HG02610 (cell line): ENCODE measurements at regions not wholly inside any gene's neighbourhood (a gene's known extent, or its start where the extent isn't known, plus 50 kb on each side); places are given as distances from the start of the nearest gene placed in this dataset.
A peak's percentile ranks its signal among the peaks of the same experiment; 100 is the strongest.
"Not testable (repeated sequence)": the region's sequence is repeated elsewhere in the genome, so short reads cannot be mapped to it uniquely, and the experiment has no call there.

Experiments
- ATAC-seq: cut with Tn5 transposase; IDR thresholded peaks from one replicate; pipeline ENCODE4 v1.9.1; 2021; ENCODE audit warnings: mild to moderate bottlenecking, moderate library complexity; ENCODE audit not compliant: unreplicated experiment

DNA sequence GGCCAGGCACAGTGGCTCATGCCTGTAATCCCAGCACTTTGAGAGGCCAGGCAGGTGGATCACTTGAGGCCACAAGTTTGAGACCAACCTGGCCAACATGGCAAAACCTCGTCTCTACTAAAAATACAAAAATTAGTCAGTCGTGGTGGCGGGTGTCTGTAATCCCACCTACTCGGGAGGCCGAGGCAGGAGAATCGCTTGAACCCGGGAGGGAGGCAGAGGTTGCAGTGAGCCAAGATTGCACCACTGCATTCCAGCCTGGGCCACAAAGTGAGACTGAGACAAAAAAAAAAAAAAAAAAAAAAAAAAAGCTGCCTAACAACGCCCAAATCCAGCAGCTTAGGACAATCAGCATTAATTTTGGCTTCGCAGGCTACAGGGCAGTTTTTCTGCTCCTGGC is 167.1 kb downstream of the GOSR1 start:
- ATAC-seq = not testable (repeated sequence)

DNA sequence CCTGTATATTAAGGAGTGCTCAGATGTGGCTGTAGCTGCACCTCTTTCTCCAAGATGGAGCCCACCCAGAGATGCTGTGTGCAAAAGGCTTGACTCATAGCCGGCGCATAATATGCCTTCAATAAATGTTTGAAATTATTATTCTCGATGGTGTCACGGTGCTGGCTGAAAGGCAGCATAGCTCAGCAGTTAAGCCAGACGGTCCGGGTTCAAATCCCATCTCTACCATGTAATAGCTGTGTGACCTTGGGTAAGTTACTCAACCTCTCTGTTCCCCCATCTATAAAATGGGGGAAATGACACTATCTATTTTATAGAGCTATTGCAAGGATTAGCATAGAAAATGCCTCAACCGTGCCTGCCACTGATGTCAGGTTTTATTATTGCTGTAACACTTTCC is 164.2 kb downstream of the GOSR1 start:
- ATAC-seq = not testable (repeated sequence)

DNA sequence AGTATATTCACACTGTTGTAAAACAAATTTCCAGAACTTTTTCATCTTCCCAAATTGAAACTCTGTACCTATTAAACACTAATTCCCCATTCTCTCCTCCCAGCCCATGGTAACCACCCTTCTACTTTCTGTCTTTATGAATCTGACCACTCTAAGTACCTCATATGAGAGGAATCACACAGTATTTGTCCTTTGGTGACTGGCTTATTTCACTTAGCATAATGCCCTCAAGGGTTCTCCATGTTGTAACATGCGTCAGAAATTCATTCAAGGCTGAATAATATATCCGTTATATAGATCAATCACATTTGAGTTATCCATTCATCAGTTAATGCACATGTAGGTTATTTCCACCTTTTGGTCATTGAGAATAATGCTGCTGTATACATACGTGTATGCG is 162.2 kb downstream of the GOSR1 start:
- ATAC-seq = not testable (repeated sequence)

DNA sequence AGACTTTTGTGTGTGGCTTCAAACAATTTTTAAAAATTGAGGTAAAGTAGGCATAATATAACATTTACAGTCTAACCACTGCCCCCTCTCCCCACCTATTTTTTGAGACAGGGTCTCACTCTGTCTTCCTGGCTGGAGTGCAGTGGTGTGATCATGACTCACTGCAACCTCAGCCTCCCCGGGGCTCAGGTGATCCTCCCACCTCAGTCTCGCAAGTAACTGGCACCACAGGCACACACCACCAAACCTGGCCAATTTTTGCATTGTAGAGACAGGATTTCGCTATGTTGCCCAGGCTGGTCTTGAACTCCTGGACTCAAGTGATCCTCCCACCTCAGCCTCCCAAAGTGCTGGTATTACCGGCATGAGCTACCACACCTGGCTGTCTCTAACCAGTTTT is 161.8 kb downstream of the GOSR1 start:
- ATAC-seq = not testable (repeated sequence)

DNA sequence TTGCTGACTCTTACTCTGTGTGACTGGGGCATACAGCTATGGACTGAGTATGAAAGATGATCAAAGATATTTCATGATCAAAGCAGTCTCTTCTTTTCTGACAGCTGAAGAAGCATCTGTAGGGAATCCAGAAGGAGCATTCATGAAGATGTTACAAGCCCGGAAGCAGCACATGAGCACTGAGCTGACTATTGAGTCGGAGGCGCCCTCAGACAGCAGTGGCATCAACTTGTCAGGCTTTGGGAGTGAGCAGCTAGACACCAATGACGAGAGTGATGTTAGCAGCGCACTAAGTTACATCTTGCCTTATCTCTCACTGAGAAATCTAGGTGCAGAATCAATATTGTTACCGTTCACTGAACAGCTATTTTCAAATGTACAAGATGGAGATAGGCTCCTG is 154.4 kb downstream of the GOSR1 start:
- not testable (repeated sequence) for ATAC-seq

DNA sequence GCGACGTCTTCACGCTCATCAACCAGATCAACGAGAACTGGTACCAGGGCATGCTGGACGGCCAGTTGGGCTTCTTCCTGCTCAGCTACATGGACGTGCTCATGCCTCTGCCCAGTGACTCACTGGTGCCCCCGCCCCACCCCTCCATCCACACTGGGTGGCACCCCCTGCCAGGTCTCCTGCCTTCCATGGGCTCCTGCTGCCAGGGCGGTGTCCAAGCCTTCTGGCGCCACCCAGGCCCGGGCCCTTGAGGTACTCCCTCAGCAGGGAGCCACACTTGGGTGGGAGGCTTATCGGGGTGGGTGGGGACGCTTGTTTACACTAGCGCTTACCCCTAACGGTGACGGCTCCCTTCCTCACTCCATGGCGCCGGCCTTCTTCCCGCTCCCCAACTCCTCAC is 148.2 kb downstream of the GOSR1 start:
- not testable (repeated sequence) for ATAC-seq

DNA sequence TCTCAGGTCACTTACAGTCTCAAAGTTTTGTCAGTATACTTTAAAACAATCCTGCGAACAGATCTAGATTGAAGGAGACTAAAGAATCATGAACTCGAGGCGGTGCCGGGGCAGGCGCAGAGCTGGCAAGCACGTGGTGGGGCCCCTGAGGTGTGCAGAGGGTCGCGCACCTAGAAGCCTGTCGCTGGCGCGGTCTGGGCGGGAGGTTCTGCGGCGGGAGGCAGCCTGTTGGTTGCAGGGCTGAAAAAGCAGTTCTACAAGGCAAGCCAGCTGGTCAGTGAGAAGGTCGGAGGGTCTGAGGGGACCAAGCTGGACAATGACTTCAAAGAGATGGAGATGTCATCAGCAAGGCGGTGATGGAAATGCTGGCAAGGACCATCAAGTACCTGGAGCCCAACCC is 147.0 kb downstream of the GOSR1 start:
- not testable (repeated sequence) for ATAC-seq

DNA sequence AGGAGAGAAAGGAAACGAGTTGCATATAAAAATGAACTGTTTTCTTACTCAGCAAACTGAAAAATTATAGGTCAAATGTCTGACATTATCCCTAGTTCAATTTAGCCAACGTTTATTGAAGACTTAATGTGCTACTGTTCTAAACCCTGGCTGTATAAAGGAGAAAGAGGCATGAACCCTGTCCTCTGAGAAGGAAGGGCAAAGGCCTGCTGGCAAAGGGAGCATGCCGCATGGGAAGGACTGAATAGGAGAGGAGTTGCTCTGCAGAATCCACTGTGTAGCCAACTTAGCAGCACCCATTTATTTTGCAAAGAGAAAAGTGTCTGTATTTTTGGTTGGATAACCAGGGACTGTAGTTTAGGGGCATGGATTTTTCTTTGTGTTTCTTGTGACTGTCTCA is 132.5 kb downstream of the GOSR1 start:
- not testable (repeated sequence) for ATAC-seq

DNA sequence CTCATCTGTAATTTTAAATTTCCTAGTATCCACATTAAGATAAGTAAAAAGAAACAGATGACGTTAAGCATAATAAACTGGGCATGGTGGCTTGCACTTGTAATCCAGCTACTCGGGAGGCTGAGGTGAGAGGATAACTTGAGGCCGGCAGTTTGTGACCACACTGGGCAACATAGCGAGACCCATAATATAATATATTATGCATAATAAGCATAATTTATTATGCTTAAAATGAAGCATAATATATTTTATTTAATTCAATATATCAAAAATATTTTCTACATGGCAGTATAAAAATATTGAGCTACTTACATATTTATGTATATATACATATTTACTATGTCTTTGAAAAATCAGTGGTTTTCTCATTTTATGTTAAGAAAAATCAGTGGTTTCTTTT is 128.3 kb downstream of the GOSR1 start:
- no peak for ATAC-seq

DNA sequence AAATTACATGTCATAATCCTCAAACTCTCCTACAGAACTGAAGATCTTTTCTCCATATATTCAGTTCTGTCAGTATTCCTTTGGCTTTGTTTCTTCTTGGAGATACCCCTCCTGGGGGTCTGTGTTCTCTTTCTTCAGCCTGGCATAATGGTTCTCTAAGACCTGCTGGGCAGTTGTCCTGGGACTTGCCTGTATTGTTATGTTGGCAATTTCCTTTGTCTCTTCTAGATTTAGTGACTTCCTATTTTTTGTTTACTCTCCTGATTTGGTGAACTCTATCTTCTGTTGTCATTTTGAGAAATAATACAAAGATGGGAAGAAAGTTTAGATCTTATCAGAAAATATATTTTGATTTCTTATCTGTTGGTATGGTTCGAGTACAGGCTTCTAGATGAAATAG is 127.8 kb downstream of the GOSR1 start:
- no peak for ATAC-seq

DNA sequence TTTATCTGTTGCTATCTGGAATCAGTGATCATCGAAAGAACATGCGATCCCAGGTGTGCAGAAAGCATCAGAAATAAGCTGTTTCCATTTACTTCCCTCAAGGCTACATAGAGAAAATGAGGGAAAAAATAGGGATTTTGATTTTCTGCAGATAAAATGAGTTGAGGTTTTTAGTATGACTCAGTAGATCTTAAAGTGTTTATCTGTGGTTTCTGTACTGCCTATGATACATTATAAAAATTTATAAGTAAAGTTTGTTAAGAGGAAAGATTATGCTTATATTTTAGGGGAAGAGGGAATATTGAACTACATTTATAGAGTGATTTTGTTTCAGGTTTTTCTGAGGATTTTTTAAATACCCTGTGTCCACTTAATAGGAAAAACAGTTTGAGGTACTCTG is 125.2 kb downstream of the GOSR1 start:
- ATAC-seq = not testable (repeated sequence)

DNA sequence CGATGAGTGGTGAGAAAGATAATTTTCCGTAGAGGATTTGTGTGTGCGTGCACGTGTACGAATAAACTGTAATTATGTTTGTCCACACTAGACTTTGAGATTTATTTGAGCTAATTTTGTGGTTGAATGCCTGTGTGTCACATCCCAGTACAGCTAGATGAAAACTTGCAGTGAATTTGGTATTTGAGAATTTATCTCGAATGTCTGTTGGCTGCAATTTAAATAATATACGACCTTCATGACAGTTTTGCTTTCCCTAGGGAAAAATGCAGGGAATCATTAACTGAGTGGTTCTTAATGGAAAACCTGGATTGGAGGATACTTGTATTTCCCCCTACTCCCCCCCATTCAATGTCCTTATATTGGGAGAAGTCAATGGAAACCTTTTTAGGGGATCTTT is 124.8 kb downstream of the GOSR1 start:
- ATAC-seq = not testable (repeated sequence)

DNA sequence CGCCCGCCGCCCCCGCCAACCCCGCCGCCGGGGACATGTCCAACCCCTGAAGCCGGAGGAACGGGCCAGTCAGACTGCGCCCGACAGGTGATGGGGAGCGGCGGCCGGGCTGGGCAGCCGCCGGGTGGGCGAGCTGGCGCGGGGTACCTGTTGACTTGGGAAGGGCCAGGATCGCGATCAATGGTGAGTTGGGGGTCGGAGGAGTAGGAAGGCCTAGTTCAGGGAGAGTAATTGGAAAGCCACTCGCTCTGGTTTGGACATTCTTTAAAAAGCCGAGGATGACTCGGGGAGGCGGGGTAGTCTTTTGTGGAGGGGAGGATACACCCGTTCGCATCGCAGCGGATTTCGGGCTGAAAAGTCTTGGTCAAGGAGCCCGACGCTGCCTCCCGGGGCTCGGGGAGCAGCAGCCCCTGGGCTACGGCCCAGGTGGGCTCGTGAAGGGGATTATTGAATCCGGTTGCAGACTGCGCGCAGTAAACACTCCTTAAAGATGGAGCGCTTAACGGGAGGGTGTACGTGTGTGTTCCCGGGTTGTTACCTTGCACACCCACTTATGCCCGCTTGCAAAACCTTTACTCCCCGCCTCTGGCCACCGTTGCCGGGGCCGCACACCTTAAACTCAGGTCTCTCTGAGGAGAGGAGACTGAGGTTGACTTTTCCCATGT is 123.8 kb downstream of the GOSR1 start:
- peak; percentile 15 for ATAC-seq

DNA sequence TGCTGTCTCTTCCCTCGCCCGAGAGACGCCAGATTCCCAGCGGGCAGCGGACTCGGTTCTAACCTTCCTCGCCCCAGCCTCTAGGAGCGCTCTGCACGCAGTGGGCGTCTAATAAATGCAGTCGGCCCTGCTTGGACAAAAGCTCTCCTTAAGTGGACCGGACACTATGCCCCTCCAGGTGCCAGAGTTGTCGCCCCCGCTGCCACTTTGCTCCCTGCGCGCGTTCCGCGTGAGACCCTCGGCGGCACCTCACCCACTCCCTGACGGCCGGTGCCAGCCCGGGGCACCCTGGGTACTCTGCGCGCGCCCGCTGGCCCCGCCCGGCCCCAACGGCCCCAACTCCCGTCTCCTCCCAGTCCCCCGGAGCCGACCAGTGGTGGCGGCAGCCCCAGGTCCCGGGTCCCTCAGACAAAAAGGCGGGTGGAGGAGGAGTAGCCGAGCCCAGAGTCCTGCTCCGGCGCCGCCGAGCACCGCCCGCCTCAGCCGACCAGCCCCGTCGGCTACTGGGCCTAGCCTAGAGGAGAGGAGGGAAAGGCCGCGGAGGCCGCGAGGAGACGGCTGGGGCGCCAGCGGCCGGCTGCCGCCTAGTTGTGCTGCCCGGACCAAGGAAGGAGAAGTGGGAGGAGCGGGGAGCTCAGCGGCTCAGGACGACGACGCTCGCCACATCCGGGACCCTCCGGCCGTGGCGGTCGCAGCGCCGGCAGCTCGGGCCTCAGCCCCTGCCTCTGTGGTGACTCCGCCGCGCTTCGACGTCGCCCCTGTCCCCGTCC is 123.0 kb downstream of the GOSR1 start:
- ATAC-seq = peak; percentile 84

DNA sequence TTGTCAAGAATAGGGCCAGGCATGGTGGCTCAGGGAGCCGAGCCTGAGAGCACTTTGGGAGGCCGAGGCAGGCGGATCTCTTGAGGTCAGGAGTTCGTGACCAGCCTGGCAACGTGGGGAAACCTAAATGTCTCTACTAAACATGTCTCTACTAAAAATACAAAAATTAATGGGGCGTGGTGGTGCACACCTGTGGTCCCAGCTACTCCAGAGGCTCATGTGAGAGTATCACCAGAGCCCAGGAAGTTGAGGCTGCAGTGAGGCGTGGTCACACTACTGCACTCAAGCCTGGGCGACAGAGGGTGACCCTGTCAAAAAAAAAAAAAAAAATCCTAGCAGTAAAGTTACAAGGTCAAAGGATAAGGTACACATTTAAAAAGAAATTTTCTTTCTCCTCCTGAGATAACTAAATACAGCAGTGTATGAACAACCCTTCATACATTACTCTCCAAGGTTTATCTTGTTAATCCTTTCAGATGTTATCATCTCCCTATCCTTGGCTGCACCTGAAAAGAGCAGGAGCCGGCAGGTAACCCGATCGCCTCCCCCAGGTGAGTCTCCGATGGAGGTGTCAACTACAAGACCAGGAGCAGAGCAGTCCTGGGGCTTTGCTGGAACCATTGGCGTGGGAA is 122.3 kb downstream of the GOSR1 start:
- ATAC-seq = no peak

DNA sequence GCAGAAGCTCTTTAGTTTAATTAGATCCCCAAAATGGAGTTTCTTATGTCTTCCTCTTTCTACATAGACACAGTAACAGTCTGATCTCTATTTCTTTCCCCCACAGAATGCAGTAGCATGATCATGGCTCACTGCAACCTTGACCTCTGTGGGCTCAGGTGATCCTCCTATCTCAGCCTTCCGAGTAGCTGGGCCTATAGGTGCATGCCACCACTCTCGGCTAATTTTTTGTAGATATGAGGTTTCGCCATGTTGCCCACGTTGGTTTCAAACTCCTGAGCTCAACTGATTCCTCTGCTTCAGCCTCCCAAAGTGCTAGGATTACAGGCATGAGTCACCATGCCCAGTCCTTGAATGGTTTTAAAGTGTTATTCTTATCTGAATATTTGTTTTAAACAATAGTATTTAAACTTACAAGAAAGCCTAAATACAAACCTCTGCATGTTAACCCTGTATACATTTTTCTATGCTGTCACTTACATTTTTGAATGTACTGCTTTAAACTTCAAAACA is 120.6 kb downstream of the GOSR1 start:
- no peak for ATAC-seq

DNA sequence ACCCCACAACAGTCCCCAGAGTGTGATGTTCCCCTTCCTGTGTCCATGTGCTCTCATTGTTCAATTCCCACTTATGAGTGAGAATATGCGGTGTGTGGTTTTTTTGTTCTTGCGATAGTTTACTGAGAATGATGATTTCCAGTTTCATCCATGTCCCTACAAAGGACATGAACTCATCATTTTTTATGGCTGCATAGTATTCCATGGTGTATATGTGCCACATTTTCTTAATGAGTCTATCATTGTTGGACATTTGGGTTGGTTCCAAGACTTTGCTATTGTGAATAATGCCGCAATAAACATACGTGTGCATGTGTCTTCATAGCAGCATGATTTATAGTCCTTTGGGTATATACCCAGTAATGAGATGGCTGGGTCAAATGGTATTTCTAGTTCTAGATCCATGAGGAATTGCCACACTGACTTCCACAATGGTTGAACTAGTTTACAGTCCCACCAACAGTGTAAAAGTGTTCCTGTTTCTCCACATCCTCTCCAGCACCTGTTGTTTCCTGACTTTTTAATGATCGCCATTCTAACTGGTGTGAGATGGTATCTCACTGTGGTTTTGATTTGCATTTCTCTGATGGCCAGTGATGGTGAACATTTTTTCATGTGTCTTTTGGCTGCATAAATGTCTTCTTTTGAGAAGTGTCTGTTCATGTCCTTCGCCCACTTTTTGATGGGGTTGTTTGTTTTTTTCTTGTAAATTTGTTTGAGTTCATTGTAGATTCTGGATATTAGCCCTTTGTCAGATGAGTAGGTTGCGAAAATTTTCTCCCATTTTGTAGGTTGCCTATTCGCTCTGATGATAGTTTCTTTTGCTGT is 120.0 kb downstream of the GOSR1 start:
- ATAC-seq = not testable (repeated sequence)

DNA sequence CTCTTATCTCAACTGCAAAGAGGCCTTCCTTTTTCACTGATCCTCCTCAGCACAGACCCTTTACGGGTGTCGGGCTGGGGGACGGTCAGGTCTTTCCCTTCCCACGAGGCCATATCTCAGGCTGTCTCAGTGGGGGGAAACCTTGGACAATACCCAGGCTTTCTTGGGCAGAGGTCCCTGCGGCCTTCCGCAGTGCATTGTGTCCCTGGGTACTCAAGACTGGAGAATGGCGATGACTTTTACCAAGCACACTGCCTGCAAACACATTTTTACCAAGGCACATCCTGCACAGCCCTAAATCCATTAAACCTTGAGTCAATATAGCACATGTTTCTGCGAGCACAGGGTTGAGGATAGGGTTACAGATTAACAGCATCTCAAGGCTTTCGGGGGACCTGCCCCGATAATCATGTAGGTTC is 117.8 kb downstream of the GOSR1 start:
- not testable (repeated sequence) for ATAC-seq

DNA sequence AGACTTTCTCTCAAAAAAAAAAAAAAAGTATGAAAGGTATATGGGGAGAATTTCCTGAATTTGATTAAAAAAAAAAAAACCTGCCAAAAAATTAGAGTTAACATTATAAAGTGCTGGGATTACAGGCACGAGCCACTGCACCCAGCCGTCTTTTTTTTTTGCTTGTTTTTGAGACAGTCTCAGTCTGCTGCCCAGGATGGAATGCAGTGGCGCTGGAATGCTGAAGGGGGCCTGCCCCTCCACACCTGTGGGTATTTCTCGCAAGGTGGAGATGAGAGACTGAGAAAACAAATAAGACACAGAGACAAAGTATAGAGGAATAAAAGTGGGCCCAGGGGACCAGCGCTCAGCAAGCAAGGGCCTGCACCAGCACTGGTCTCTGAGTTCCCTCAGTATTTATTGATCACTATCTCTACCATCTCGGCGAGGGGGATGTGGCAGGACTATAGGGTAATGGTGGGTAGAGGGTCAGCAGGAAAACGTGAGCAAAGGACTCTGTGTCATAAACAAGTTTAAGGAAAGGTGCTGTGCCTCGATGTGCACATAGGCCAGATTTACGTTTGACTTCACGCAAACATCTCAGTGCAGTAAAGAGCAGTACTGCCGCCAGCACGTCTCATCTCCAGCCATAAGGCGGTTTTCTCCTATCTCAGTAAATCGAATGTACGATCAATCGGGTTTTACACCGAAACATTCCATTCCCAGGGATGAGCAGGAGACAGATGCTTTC is 117.2 kb downstream of the GOSR1 start:
- ATAC-seq = no peak

DNA sequence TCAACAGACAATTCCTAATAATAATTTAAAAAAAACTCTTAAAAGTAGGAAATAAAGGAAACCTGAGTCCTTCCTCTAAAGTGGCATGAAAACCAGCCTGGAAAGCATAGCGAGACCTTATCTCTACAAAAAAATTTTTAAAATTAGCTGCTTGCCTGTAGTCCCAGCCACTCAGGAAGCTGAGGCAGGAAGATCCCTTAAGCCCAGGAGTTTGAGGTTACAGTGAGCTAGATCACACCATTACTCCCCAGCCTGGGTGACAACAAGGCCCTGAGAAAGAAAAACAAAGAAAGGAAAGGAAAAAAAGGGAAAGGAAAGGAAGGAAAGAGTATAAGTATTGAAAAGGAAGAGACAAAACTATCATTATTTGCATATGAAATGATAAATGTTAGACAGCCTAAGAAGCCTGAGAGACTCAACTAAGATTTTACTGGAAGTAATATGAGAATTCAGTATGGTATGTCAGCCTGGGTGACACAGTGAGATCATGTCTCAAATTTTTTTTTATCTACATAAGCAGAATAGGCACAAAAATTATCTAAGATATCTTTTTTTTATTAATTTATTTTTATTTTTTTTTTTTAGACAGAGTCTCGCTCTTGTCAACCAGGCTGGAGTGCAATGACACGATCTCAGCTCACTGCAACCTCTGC is 113.0 kb downstream of the GOSR1 start:
- no peak for ATAC-seq
